C4-2B (cell line): ENCODE measurements at regions not wholly inside any gene's neighbourhood (a gene's known extent, or its start where the extent isn't known, plus 50 kb on each side); places are given as distances from the start of the nearest gene placed in this dataset.
"Not testable (repeated sequence)": the region's sequence is repeated elsewhere in the genome, so short reads cannot be mapped to it uniquely, and the experiment has no call there.

ENCODE experiments used
- ZFX ChIP-seq: fragments of 450-650 bp; IDR thresholded peaks from 2 replicates; pipeline ENCODE4 v1.6.1; 2017
- TF ChIP-seq, protein P1 (sequence below): fragments of 450-650 bp; conservative IDR thresholded peaks from 2 replicates; pipeline ENCODE4 v1.5.1; 2017; ENCODE audit warnings: mild to moderate bottlenecking

DNA sequence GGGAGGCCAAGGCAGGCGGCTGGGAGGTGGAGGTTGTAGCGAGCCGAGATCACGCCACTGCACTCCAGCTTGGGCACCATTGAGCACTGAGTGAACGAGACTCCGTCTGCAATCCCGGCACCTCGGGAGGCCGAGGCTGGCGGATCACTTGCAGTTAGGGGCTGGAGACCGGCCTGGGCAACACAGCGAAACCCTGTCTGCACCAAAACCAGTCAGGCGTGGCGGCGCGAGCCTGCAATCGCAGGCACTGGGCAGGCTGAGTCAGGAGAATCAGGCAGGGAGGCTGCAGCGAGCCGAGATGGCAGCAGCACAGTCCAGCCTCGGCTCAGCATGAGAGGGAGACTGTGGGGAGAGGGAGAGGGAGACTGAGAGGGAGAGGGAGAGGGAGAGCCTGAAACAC is 126.0 kb upstream of the PTPRG start:
- TF ChIP-seq, protein P1, sequence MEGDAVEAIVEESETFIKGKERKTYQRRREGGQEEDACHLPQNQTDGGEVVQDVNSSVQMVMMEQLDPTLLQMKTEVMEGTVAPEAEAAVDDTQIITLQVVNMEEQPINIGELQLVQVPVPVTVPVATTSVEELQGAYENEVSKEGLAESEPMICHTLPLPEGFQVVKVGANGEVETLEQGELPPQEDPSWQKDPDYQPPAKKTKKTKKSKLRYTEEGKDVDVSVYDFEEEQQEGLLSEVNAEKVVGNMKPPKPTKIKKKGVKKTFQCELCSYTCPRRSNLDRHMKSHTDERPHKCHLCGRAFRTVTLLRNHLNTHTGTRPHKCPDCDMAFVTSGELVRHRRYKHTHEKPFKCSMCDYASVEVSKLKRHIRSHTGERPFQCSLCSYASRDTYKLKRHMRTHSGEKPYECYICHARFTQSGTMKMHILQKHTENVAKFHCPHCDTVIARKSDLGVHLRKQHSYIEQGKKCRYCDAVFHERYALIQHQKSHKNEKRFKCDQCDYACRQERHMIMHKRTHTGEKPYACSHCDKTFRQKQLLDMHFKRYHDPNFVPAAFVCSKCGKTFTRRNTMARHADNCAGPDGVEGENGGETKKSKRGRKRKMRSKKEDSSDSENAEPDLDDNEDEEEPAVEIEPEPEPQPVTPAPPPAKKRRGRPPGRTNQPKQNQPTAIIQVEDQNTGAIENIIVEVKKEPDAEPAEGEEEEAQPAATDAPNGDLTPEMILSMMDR, result not testable (repeated sequence)
- not testable (repeated sequence) for TF ChIP-seq ZFX
